GM21737 (cell line): ENCODE measurements at regions not wholly inside any gene's neighbourhood (a gene's known extent, or its start where the extent isn't known, plus 50 kb on each side); places are given as distances from the start of the nearest gene placed in this dataset.

ENCODE experiments used
- ATAC-seq: cut with Tn5 transposase; IDR thresholded peaks from one replicate; pipeline ENCODE4 v1.9.1; 2021; ENCODE audit warnings: mild to moderate bottlenecking, moderate library complexity; ENCODE audit not compliant: unreplicated experiment

GRCh38 chr7:26044320-26044719 lies 107.7 kb upstream of the NFE2L3 start:
- ATAC-seq: no peak

DNA sequence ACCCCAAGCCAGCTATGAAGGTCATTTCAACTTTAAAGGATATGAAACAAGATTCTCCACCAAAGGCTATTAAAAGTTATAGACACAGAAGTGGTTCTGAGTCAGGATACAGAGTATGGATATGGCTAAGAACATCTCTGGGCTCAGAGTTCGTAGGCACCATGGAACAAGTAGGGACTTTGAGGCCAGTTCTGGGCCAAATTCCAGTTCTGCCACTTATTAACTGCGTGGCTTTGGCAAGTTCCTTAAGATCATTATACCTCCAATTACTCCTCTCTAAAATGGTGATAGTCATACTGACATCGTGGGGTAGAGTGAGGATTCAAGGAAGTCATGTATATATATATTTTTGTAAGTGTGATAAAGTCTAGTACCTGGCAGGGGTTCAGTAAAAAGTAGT lies 105.8 kb upstream of the NFE2L3 start:
- ATAC-seq: no peak

DNA sequence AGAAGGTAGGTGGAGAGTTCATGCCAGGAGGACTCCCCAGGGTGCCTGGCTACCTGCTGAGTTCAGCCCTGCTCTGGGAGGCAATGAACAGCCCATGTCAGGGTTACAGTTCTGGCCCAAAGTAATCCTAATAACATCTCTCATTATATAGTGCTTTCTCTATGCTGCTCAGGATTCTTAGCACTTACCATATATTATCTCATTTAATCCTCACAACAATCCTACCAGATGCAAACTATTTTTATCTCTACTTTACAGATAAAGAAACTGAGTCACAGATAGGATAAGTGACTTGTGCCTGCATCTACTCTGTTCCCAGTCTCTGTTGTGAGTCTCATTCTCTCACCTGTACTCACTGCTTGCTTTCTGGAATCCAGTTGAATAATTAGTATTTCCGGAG lies 105.1 kb upstream of the NFE2L3 start:
- no peak for ATAC-seq

- ATAC-seq: no peak
These were observed 103.3 kb upstream of the NFE2L3 start for GRCh38 chr7:26048663-26049062.

DNA sequence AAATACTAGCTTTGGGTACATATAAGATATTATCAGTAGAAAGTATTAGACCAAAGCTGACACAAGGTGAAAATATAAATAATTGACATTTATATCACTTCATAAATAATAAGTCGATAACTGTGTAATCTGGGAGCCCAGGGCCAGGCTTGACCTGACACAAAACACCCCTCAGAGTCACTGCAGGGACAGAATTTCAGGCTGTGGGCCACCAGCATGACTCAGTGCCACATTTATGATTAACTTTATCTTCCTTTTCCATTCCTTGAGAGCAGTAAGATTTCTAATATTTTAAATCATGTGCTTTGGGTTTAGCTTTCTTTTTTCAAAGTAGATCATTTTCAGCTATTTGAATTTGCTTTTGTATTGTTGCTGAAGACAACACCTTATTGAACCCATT lies 102.9 kb upstream of the NFE2L3 start:
- no peak for ATAC-seq

DNA sequence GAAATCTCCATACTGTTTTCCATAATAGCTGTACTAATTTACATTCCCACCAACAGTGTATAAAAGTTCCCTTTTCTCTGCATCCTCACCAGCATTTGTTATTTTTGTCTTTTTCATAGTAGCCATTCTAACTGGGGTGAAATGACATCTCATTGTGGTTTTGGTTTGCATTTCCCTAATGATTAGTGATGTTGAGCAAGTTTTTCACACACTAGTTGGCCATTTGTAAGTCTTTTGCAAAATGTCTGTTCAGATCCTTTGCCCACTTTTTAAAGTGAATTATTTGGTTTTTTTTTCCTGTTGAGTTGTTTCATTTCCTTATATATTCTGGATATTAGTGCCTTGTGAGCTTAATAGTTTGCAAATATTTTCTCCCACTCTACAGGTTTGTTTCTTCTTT lies 101.0 kb upstream of the NFE2L3 start:
- ATAC-seq: no peak

DNA sequence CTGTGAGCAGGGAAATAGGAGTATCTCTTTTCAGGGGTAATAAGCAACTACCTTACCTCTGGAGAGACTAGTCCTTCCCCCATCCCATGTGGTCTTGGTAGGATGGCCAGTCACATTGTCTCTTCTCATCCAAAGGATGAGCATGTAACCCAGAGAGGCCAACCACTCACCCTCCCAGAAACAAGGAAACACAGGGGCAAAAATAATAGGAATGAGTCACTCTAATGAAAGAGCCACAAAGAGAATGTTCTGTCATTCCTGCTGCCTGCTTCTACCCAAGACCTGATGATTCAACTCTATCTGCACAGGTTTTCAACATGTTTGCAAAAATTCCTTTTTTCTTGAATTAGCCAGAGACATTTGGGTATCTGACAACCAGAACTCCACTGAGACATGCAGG lies 99.3 kb upstream of the NFE2L3 start:
- no peak for ATAC-seq

DNA sequence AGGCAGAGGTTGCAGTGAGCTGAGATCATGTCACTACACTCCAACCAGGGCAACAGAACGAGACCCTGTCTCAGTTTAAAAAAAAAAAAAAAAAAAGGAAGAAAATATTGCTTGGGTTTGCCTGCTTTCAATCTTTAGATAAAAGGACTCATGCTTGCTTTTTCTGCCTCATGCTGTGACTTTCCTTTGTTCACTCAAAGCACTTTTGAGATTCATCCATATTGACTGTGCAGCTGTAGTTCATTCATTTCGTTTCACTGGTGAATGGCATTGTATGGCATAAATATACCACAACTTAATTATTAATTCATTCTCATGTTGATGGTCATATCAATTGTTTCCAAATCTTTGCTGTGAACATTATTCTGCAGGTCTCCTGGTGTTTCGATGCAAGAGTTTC lies 97.6 kb upstream of the NFE2L3 start:
- ATAC-seq: no peak

DNA sequence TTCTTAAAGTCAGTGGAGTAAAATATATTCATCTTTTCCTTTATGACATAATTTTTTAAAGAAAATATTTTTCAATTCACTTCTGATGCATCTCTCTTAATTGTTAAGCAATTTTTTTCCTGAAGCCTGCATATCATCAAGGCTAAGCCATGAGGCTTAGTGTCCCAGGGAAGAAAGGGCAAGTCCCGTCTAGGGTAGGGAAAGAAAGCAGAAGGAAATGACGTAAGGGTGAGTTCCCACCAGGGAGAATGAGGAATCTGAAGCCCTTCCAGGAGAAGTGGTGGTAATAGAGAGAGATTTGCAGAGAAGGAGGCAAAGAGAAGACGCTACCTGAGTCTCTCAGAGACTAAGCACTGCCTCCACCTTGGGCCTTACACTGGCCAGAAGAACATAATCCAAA lies 96.8 kb upstream of the NFE2L3 start:
- no peak for ATAC-seq

DNA sequence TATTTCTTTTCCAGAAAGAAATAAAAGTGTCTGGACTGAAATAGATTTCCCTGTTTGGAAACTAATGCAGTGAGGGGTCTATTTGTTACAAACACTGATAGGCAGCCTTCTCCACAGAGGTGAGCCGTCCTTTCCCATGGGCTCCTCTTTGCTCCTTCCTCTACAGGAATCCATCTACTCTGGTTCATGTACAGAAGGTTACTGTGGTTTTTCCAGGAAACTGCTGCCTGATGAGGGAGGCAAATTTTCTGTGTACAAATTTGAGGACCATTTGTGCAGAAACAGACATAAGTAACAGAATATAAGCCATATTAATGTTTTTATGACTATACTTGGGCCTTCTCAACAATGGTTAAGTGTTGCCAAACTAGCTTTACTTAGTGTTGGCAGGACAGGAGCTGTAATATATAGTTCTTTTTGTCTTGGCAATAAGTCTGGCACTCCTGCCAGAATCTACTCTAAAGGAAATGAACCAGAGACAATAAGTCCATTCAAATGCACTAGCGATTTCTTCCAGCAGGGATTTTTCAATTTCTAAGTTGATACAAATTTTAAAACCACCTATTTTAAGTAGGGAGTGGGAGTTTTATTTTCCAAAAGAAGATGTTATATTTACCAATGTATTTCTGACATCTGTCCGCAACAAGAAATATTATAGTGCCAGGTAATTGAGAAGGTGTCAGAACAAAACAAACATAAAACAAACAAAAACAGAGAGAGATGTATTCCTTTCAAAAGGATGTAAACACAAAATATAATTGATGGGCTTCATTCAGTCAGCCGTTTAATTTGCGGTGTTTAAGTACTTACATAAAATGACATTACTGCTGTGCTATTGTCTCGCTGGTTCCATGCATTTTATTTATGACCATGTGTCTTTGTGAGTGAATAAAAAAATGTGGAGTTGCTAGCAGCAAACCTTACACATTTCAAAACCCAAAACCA lies 91.0 kb upstream of the NFE2L3 start:
- ATAC-seq: no peak

DNA sequence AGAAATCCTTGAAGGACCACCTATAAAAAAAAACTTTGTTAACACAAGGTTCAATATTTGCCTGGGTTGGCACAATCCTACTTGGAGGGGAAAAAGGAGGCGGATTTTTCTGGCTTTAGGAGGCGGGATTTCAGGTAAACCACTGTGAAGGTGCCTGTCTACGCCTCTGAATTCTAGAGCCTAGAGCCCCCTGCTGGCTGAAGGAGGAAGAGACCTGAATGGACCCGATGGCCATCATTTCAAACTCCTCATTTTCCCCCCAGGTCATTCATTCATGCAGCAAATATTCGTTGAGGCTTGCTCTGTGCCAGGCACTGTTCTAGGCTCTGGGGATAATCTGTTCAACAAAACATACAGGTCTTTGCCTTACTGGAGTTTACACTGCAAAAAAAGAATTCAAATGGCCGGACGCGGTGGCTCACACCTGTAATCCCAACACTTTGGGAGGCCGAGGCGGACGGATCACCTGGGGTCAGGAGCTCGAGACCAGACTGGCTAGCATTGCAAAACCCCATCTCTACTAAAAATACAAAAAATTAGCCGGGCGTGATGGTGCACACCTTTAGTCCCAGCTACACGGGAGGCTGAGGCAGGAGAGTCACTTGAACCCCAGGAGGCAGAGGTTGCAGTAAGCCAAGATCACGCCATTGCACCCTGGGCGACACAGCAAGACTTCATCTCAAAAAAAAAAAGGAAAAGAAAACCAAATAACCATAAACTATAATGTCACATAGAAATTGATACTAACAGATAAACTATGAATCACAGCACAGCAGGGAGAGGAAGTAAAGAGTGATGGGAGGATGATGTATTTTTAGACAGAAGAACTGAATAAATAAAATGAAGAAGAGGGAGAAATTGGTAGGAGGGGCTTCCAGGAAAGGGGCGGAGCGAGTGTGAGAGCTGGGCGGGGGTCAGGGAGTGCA lies 90.1 kb upstream of the NFE2L3 start:
- ATAC-seq: no peak

DNA sequence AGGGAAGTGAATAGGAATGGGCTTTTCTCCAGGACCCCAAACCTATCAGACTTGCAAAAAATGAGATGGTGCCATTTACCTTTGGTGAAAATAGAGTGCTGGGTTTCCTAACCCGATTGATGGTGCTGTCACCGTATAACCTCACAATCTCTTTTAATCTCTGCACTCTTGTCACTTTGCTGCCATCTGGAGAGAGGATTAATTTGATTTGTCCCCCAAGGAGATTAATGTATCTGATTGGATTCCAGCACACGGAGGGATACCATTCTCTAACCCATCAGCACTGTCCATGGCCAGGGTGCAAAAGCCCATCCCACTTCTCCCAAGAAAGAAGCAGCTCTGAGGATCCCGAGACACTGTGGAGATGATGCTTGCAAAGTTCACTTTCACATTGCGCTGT lies 86.3 kb upstream of the NFE2L3 start:
- no peak for ATAC-seq

DNA sequence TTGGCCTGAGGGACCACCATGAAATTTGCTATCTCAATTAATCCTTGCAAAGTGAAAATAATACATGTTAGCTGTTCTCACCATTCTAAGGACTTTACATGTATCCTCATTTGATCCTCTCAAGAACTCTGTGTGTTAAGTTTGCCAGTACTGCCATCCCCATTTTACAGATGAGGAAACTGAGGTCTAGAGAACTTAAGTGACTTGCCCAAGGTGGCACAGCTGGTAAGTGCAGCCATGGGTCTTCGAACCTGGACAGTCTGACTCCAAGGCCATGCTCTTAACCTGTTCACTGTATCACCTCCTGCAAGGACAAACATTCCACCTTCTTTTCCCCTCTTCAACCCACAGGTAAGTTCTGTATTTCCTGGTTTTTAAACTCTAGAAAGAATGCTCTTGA lies 85.3 kb upstream of the NFE2L3 start:
- no peak for ATAC-seq

DNA sequence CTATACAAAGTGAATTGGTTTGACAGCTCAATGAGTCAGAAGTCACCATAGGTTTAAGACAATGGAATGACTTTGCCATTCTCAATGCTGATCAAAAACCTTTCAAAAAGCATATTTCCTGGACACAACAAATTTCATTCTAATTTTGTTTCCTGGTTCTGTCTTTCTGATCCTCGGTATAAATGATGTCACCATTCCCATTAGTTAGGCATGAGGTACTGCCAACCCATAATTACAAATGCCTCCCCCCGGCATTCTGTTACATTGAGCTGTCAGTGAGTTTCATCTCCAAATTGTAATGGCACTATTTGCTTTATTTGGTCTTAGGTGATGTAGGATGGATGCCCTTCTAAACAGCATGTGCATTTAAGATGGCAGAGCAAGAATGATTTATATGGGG lies 81.7 kb upstream of the NFE2L3 start:
- ATAC-seq: no peak

- no peak for ATAC-seq
These were observed 80.2 kb upstream of the NFE2L3 start for GRCh38 chr7:26071622-26072456.

- no peak for ATAC-seq
These were observed 79.0 kb upstream of the NFE2L3 start for GRCh38 chr7:26073041-26073440.

DNA sequence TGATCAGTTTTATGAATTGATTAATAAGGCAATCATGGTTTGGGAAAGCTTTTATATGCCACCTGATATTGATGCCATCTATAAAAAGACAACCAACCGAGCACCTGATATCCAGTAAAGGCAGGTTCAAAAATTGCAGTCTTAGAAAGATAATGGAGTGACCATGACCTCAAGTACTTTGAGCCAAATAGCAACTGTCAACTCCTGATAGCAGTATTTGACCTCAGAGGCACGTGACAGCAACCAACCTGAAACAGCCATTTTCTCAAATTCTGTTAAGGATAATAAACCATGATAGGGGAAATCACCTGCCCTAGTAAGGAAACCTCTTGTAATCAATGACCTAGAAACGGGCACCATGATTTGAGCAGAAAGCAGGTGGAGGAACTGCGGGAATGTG lies 77.1 kb upstream of the NFE2L3 start:
- ATAC-seq: no peak

- ATAC-seq: no peak
These were observed 75.3 kb upstream of the NFE2L3 start for GRCh38 chr7:26076691-26077090.

DNA sequence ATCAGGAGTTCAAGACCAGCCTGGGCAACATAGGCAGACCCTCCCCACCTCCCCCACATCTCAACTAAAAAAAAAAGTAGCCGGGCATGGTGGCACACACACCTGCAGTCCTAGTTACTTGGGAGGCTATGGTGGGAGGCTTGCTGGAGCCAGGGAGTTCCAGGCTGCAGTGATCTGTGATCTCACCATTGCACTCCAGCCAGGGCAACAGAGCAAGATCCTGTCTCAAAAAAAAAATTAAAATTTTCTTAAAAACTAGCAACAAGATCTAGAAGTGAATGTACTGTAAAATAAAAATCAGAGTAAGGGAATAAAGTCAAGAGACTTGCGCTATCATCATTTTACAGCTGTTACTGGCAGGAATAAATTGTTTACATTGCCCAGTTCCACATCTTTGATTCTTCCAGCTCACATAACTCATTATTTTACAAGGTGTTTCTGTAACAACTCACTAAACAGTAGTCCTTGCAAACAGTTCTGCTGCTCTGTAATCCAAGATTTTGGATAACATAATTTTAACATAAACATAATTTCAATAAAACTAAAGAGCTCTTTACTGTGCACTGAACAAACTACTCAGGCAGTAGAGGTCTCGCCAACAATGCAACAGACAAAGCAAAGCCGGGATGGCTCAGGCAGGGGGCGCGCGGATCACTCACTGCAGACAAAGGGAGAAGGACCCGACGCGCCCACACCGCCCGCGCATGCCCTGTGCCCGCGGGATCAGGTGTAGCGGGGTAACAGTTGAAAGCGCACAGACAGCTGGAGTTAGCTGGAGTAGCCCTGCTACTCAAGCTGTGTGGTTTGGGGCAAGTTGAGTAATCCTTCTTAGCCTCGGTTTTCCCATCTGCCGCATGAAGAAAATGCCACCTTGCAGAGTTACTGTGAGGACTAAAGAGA lies 73.3 kb upstream of the NFE2L3 start:
- ATAC-seq: peak; percentile 94

DNA sequence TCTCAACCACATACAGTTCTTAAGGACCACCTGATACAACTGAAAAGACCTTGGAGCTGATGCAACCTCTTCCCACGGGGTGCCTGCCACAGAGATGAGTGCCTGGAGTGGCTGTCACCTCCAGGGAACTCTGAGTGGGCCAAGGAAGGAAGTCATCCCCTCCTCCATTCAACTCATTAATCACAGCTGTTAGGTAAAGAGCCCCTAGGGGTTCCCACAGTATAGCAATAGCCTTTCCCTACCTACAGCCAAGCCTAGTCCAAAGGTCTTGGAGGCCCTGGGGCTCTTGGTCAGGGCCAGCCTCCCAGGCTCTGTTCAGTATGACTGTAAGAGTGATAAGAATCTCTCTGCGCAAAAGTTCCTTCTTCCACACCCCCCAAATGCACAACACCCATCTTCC lies 70.4 kb upstream of the NFE2L3 start:
- ATAC-seq: no peak
